Skeletal muscle satellite cell (primary cell): ENCODE measurements at regions not wholly inside any gene's neighbourhood (a gene's known extent, or its start where the extent isn't known, plus 50 kb on each side); places are given as distances from the start of the nearest gene placed in this dataset. TPM values are rescaled to one million over a fixed set of nuclear protein-coding genes. Genes with fewer than 3 reads are reported as not detected.
"Not testable (repeated sequence)": the region's sequence is repeated elsewhere in the genome, so short reads cannot be mapped to it uniquely, and the experiment has no call there.

Experiments
- H3K27me3 ChIP-seq: 2 replicates; pipeline ENCODE4 v1.7.0; 2013; ENCODE audit warnings: low read length; ENCODE audit not compliant: control insufficient read depth, insufficient read depth
- H3K36me3 ChIP-seq: 2 replicates; pipeline ENCODE4 v1.7.0; 2013; ENCODE audit warnings: mild to moderate bottlenecking, control low read depth, low read length; ENCODE audit not compliant: insufficient read depth
- H3K4me1 ChIP-seq: 2 replicates; pipeline ENCODE4 v1.7.0; 2013; ENCODE audit warnings: low read length; ENCODE audit not compliant: control insufficient read depth, insufficient read depth
- H3K4me2 ChIP-seq: 2 replicates; pipeline ENCODE4 v1.7.0; 2013; ENCODE audit warnings: mild to moderate bottlenecking, low read length
- H3K4me3 ChIP-seq: 2 replicates; pipeline ENCODE4 v1.7.0; 2013; ENCODE audit warnings: low read length
- H3K9ac ChIP-seq: 2 replicates; pipeline ENCODE4 v1.7.0; 2013; ENCODE audit warnings: mild to moderate bottlenecking, low read depth, low read length, moderate library complexity
- H3K9me3 ChIP-seq: replicated peaks from 2 replicates; pipeline ENCODE4 v1.7.0; 2013; ENCODE audit warnings: mild to moderate bottlenecking, control low read depth, low read length
- small RNA-seq: library from RNA; depleted of rRNA; stranded (forward); fragments of <200 nt; gene quantifications from one replicate; pipeline ENCODE3, GENCODE V24; 2012

DNA sequence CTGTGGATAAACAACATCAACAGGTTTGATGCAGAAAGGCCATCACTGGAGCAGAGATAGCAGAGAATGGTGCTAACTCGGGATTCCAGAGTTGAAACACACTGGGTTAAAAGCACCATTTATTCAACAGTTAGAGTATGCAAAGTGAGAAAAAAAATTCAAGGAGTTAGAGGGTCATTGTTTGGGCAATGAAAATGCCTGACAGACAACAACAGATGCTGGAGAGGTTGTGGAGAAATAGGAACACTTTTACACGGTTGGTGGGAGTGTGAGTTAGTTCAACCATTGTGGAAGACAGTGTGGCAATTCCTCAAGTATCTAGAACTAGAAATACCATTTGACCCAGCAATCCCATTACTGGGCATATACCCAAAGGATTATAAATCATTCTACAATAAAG, 77.4 kb upstream of the SEMA3C start:
- not testable (repeated sequence) for H3K4me3 ChIP-seq, H3K4me1 ChIP-seq, H3K9ac ChIP-seq, H3K36me3 ChIP-seq, H3K27me3 ChIP-seq, H3K4me2 ChIP-seq, H3K9me3 ChIP-seq

DNA sequence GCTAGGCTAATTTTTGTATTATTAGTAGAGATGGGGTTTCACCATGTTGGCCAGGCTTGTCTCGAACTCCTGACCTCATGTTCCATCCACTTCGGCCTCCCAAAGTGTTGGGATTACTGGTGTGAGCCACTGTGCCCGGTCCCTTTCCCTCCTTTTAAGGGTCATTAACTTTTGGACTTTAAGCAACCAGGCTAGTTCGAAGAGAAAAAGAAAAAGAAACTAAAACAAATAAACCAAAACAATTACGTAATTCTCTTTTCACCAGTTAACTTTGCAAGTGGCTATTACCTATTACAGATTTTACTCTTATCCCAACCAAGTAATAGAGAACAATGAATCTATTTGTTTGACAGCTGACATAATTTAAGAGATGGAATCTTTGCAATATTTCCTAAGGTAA, 72.8 kb upstream of the SEMA3C start:
- Histone ChIP-seq H3K4me1 (no peaks in the 10 kb centered on the region), H3K9me3 (no peaks in the 10 kb centered on the region), H3K4me3 (no peak overlapping the region), H3K36me3 (no peaks in the 10 kb centered on the region), H3K9ac (no peak overlapping the region), H3K4me2 (no peak overlapping the region), H3K27me3 (no peaks in the 10 kb centered on the region)

DNA sequence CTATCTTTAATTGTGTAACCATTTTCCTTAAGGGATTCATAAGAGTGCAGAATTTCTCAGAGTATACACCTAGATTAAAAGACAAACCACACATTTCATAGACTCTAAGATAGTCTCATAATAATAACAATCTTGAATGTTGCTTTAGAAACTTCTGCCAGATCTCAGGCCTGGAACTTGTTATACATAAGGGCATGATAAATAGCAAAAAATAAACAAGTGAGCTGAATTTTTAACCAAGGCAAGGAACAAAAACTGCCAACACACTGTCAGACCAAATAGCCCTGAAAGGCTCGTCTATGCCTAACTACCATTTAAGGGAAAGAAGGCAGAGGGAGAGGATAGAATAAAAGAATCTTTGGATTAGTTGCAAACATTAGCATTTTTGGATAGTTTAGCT, 65.8 kb upstream of the SEMA3C start:
- Histone ChIP-seq H3K4me1 (no peaks in the 10 kb centered on the region), H3K4me3 (no peak overlapping the region), H3K9ac (no peak overlapping the region)

DNA sequence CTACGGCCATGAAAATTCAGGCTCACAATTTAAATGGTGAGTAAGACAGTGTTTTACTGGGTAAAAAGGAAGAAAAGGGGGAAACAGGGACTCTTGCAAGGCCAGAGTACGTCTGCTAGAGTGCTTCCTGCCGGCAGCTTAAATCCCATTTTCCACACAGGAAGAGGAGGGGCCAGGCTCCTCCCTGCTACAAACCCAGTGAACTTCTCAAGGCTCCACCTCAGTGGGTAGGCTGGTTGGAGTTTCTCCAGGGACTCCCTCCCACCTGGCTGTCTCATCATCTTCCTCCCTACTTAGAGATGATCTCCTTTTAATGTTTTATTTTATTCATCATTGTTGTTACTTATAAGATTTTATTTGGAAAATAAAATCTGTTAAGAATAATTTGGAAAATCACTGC, 62.6 kb upstream of the SEMA3C start:
- no peaks in the 10 kb centered on the region for H3K9me3 ChIP-seq
- H3K9ac ChIP-seq = no peak overlapping the region
- H3K4me2 ChIP-seq = no peak overlapping the region
- no peaks in the 10 kb centered on the region for H3K4me1 ChIP-seq
- no peaks in the 10 kb centered on the region for H3K27me3 ChIP-seq
- H3K4me3 ChIP-seq = no peak overlapping the region
- H3K36me3 ChIP-seq = no peaks in the 10 kb centered on the region

More for the DNA sequence above, 65.8 kb upstream of the SEMA3C start:
- no peak overlapping the region for H3K4me2 ChIP-seq
- no peaks in the 10 kb centered on the region for H3K27me3 ChIP-seq
- H3K36me3 ChIP-seq = no peaks in the 10 kb centered on the region
- no peaks in the 10 kb centered on the region for H3K9me3 ChIP-seq

DNA sequence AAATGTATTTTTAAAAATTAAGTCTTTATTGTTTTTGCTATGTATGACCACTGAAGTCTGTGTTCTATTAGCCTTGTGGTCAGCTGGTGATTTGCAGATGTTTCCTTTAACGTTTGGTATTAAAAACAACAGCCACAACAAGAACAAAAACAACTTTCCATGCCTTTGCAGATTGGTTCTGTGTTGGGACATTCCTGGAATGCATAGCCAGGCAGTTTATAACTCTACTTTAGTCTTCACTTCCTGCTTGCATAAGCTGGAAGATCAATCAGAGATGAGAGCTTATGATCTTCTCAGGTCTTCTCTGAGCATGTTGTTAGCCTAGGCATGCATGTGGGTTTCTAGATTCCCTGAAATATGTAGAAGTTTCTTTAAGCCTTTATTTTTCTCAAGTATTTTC, 58.9 kb upstream of the SEMA3C start:
- H3K9me3 ChIP-seq = no peaks in the 10 kb centered on the region

DNA sequence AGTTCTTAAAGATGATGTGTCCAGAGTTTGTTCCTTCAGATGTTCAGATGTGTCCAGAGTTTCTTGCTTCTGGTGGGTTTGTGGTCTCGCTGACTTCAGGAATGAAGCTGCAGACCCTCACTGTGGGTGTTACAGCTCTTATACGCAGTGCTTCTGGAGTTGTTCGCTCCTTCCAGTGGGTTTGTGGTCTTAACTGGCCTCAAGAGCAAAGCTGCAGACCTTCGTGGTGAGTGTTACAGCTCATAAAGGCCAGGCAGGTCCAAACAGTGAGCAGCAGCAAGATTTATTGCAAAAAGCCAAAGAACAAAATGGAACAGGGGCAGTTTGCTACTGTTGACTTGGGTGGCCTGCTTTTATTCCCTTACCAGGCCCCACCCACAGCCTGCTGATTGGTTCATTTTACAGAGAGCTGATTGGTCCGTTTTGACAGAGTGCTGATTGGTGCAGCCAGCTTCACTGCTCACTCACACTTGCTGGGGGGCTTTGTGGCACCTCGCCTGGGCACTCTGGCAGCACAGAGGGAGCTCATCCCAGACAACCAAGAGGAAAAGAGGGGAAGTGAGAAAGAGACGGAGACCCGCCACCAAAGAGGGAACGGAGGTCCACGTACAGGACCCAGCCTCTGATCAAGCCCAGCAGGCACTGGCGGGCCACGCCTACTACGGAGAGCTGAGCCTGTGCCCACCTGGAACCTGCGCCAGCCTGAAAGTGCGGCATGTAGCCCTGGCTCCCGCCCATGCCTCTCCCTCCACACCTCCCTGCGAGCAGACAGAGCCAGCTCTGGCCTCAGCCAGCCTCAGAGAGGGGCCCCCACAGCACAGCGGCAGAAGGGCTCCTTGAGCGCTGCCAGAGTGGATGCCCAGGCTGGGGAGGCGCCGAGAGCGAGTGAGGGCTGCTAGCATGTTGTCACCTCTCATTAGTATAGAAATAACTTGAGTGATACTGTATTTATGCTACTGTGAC, 55.8 kb upstream of the SEMA3C start:
- no peaks in the 10 kb centered on the region for H3K9me3 ChIP-seq
- no peaks in the 10 kb centered on the region for H3K4me1 ChIP-seq
- H3K9ac ChIP-seq = no peak overlapping the region
- no peak overlapping the region for H3K4me2 ChIP-seq
- no peaks in the 10 kb centered on the region for H3K27me3 ChIP-seq
- H3K4me3 ChIP-seq = no peak overlapping the region
- H3K36me3 ChIP-seq = no peaks in the 10 kb centered on the region

More for the DNA sequence above, 58.9 kb upstream of the SEMA3C start:
- Histone ChIP-seq H3K9ac (no peak overlapping the region), H3K4me1 (no peaks in the 10 kb centered on the region), H3K27me3 (no peaks in the 10 kb centered on the region), H3K36me3 (no peaks in the 10 kb centered on the region), H3K4me3 (no peak overlapping the region), H3K4me2 (no peak overlapping the region)

DNA sequence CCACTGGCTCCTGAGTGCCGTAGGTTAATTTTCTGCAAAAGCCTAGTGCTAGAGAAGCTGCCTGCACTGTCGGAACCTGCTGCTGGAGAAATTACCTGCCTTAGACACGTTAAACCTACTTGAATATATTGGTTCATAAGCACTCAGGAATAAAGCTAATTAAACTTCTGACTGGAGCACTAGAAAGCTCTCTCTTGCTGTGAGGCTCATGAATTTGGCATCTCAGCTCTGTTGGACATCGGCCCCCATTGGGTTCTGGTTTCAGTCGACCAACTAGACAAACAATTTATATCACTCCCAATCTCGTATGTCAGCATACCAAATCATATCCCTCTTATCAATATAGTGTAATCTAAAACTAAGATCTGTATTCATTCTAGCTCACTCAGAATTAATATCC, 52.4 kb upstream of the SEMA3C start:
- Histone ChIP-seq H3K36me3 (no peaks in the 10 kb centered on the region), H3K4me1 (no peaks in the 10 kb centered on the region), H3K9ac (no peak overlapping the region), H3K9me3 (no peaks in the 10 kb centered on the region), H3K27me3 (no peaks in the 10 kb centered on the region), H3K4me2 (no peak overlapping the region), H3K4me3 (no peak overlapping the region)

Small RNAs in the stretch of these regions (small RNA-seq; reads per million reads assigned to genes)
- gene AC004866.1 = not detected
